ENCODE measurements at regions not wholly inside any gene's neighbourhood (a gene's known extent, or its start where the extent isn't known, plus 50 kb on each side); places are given as distances from the start of the nearest gene placed in this dataset.

GRCh38 chr15:96540283-96540682, 209.8 kb downstream of the NR2F2 start:
- TF ChIP-seq YY1 (IDR thresholded peaks at IDR 0.05; ENCODE audit: insufficient read depth, insufficient read length) (no peak), ZNF274 (IDR thresholded peaks at IDR 0.05; ENCODE audit: low read depth, low read length) (no peak)
